GM23248 (cell line): ENCODE measurements at regions not wholly inside any gene's neighbourhood (a gene's known extent, or its start where the extent isn't known, plus 50 kb on each side); places are given as distances from the start of the nearest gene placed in this dataset.

Source experiments
- DNase-seq: peaks from one replicate; pipeline ENCODE4 v3.0.0-alpha.2; 2015
- H2AFZ ChIP-seq: fragments of 200-600 bp; sonication (generic); 2 replicates; pipeline ENCODE4 v1.6.1; 2016; ENCODE audit warnings: antibody characterized with exemption
- H3F3A ChIP-seq: fragments of 200-600 bp; sonication (generic); 2 replicates; pipeline ENCODE4 v1.6.1; 2016; ENCODE audit warnings: mild to moderate bottlenecking, antibody characterized with exemption, mixed run types; ENCODE audit not compliant: insufficient read depth
- H3K27ac ChIP-seq: fragments of 200-600 bp; sonication (generic); 2 replicates; pipeline ENCODE4 v1.5.1; 2016; ENCODE audit warnings: mild to moderate bottlenecking
- H3K27me3 ChIP-seq: fragments of 200-600 bp; sonication (generic); replicated peaks from 2 replicates; pipeline ENCODE4 v1.6.1; 2016; ENCODE audit warnings: mild to moderate bottlenecking; ENCODE audit not compliant: insufficient read depth
- H3K36me3 ChIP-seq: fragments of 200-600 bp; sonication (generic); 2 replicates; pipeline ENCODE4 v1.6.1; 2016; ENCODE audit warnings: low read depth, mild to moderate bottlenecking
- H3K4me1 ChIP-seq: fragments of 200-600 bp; sonication (generic); 2 replicates; pipeline ENCODE4 v1.6.1; 2016; ENCODE audit warnings: mild to moderate bottlenecking; ENCODE audit not compliant: insufficient read depth
- H3K4me2 ChIP-seq: fragments of 200-600 bp; sonication (generic); one replicate; pipeline ENCODE4 v1.6.1; 2016; ENCODE audit warnings: mild to moderate bottlenecking; ENCODE audit not compliant: unreplicated experiment
- H3K4me3 ChIP-seq: fragments of 200-600 bp; sonication (generic); 2 replicates; pipeline ENCODE4 v1.5.1; 2016; ENCODE audit warnings: mild to moderate bottlenecking
- H3K79me2 ChIP-seq: fragments of 200-600 bp; sonication (generic); 2 replicates; pipeline ENCODE4 v1.6.1; 2016; ENCODE audit warnings: mild to moderate bottlenecking; ENCODE audit not compliant: insufficient read depth
- H3K9ac ChIP-seq: fragments of 200-600 bp; sonication (generic); 2 replicates; pipeline ENCODE4 v1.6.1; 2016; ENCODE audit warnings: mild to moderate bottlenecking
- H3K9me2 ChIP-seq: fragments of 200-600 bp; sonication (generic); 2 replicates; pipeline ENCODE4 v1.6.1; 2016; ENCODE audit warnings: mixed run types, mild to moderate bottlenecking, moderate library complexity; ENCODE audit not compliant: insufficient read depth
- H3K9me3 ChIP-seq: fragments of 200-600 bp; sonication (generic); one replicate; pipeline ENCODE4 v1.6.1; 2017; ENCODE audit warnings: low read depth
- H4K20me1 ChIP-seq: fragments of 200-600 bp; sonication (generic); 2 replicates; pipeline ENCODE4 v1.6.0; 2016; ENCODE audit not compliant: insufficient read depth
- EZH2 ChIP-seq: fragments of 200-600 bp; sonication (generic); IDR thresholded peaks from 2 replicates; pipeline ENCODE4 v1.6.1; 2018; ENCODE audit warnings: antibody characterized with exemption, mild to moderate bottlenecking; ENCODE audit not compliant: insufficient read depth, poor library complexity, severe bottlenecking
- EZH2phosphoT487 ChIP-seq: fragments of 200-600 bp; sonication (generic); IDR thresholded peaks from 2 replicates; pipeline ENCODE4 v1.6.1; 2018; ENCODE audit warnings: antibody characterized with exemption, moderate library complexity, mild to moderate bottlenecking, low read depth; ENCODE audit not compliant: insufficient read depth
- WGBS, 2 experiments: methylation state at CpG; one replicate each; pipeline ENCODE4 v1.1.6; 2015 to 2017; ENCODE audit warnings: low lambda C conversion rate in 2 of 2, low coverage in 1 of 2; ENCODE audit errors: missing lambda C conversion rate in 2 of 2; 5-methylcytosine and 5-hydroxymethylcytosine counted together
- in situ Hi-C: fragments of 300-500 bp; cut with MboI; formaldehyde crosslinking; loops from 2 replicates; pipeline ENCODE4 v1.15.0; 2020

DNA sequence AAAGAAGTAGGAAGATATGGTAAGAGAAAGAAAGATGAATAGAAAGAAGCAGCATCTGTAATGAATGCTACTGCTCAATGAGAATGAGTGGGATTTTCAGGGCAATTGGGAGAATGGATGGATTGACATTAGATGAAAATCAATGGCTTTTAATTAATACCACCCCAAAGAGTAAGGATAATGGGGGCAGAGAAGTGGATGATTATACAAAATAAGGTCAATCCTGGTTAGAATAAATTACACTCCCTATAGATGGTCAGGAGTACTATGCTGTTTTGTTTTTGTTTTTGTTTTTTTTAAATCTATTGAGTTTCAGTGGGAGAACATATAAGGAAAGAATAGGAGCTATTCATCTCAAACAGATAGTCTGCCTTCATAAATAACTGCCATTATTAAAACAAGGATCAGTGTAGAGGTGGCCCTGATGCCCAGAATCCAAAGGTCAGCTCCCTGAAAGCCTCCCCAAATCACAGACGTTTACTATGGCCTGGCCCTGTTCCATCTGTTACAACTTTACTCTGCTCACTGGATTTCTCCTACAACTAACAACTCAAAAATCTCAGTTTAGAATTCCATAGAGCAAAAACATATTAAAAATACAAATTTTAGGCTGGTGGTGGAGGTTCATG lies 535.4 kb upstream of the NRSN1 start:
- no peak for TF ChIP-seq EZH2phosphoT487
- TF ChIP-seq EZH2, result no peak
- H3K27me3 ChIP-seq, result no peaks in the 10 kb centered on the region
- H3K9me2 ChIP-seq, result no peaks in the 10 kb centered on the region
- H3K9ac ChIP-seq, result no peak overlapping the region
- no peaks in the 10 kb centered on the region for H3K79me2 ChIP-seq
- H2AFZ ChIP-seq, result no peak overlapping the region
- no peak overlapping the region for H3K27ac ChIP-seq
- H3F3A ChIP-seq, result no peaks in the 10 kb centered on the region
- H3K4me2 ChIP-seq, result no peak overlapping the region
- no peaks in the 10 kb centered on the region for H3K36me3 ChIP-seq
- no peak for DNase-seq
- H3K4me1 ChIP-seq, result no peaks in the 10 kb centered on the region
- no peaks in the 10 kb centered on the region for H4K20me1 ChIP-seq
- no peaks in the 10 kb centered on the region for H3K9me3 ChIP-seq
- H3K4me3 ChIP-seq, result no peak overlapping the region
- in situ Hi-C loops, result no loop called here
- 0 to 4% methylated on average over 1 of the region's 1 CpG for WGBS, 2 experiments

DNA sequence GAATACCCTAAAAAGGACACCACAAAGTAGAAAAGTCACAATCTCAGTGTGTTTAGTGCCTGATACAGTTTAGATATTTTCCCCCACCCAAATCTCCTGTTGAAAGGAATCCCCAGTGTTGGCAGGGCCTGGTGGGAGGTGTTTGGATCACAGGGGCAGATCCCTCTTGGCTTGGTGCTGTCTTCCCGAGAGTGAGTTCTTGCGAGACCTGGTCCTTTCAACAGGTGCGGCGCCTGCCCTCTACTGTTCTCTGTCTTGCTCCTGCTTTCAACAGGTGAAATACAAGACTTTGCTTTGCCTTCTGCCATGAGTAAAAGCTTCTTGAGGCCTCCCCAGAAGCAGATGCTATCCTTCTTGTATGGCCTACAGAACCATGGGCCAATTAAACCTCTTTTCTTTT lies 534.3 kb upstream of the NRSN1 start:
- Histone ChIP-seq H3K79me2 (no peaks in the 10 kb centered on the region), H3K4me1 (no peaks in the 10 kb centered on the region), H3K9me2 (no peaks in the 10 kb centered on the region), H4K20me1 (no peaks in the 10 kb centered on the region), H3F3A (no peaks in the 10 kb centered on the region), H3K9ac (no peak overlapping the region), H3K36me3 (no peaks in the 10 kb centered on the region), H3K4me3 (no peak overlapping the region), H3K27ac (no peak overlapping the region), H3K27me3 (no peaks in the 10 kb centered on the region), H3K9me3 (no peaks in the 10 kb centered on the region), H2AFZ (no peak overlapping the region), H3K4me2 (no peak overlapping the region)
- in situ Hi-C loops, result no loop called here
- no peak for DNase-seq
- TF ChIP-seq EZH2phosphoT487 (no peak), EZH2 (no peak)
- 79 to 85% methylated on average over 4 of the region's 4 CpGs for WGBS, 2 experiments

DNA sequence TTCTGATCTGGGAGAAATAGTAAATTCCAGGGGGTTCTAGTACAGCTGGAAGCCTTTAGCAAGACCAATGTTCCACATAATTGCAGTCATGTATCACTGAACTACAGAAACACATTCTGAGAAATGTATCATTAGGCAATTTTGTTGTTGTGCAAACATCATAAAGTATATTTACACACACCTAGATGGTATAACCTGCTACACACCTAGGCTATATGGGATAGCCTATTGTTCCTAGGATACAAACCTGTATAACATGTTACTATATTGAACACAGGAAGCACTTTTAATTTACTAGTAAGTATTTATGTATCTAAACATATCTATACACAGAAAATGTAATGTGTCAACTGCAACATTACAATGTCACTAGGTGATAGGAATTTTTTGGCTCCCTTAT lies 525.9 kb upstream of the NRSN1 start:
- no peaks in the 10 kb centered on the region for H3K9me3 ChIP-seq
- no peaks in the 10 kb centered on the region for H4K20me1 ChIP-seq
- no peaks in the 10 kb centered on the region for H3K4me1 ChIP-seq
- H3K4me3 ChIP-seq, result no peak overlapping the region
- H2AFZ ChIP-seq, result no peak overlapping the region
- no peaks in the 10 kb centered on the region for H3K79me2 ChIP-seq
- no peak overlapping the region for H3K27ac ChIP-seq
- H3K9ac ChIP-seq, result no peak overlapping the region
- H3K27me3 ChIP-seq, result no peaks in the 10 kb centered on the region
- in situ Hi-C loops, result no loop called here
- no peaks in the 10 kb centered on the region for H3K9me2 ChIP-seq
- no peak for DNase-seq
- no peak overlapping the region for H3K4me2 ChIP-seq
- no peaks in the 10 kb centered on the region for H3K36me3 ChIP-seq
- H3F3A ChIP-seq, result no peaks in the 10 kb centered on the region
- TF ChIP-seq EZH2phosphoT487, result no peak
- TF ChIP-seq EZH2, result no peak

DNA sequence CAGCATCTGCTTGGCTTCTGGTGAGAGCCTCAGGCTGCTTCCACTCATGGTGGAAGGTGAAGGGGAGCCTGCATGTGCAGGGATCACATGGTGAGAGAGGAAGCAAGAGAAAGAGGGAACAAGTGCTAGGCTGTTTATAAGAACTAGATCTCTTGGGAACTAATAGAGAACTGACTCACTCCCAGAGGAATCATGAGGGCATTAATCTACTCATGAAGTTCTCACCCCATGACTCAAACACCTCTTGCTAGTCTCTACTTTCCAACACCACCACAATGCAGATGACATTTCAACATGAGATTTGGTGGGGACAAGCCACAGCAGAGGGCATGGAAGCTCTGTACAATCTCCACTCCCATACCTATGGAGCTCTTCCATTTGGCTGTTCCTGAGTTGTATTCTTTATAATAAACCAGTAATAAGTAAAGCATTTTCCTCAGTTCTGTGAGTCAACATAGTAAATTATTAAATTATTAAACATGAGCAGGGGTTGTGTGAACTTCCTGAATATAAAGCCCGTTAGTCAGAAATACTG lies 524.1 kb upstream of the NRSN1 start:
- Histone ChIP-seq H3K9ac (no peak overlapping the region), H3K79me2 (no peaks in the 10 kb centered on the region), H3K36me3 (no peaks in the 10 kb centered on the region), H4K20me1 (no peaks in the 10 kb centered on the region), H3K27ac (no peak overlapping the region), H3K4me3 (no peak overlapping the region), H3F3A (no peaks in the 10 kb centered on the region), H3K9me3 (no peaks in the 10 kb centered on the region), H3K4me1 (no peaks in the 10 kb centered on the region), H3K27me3 (no peaks in the 10 kb centered on the region), H2AFZ (no peak overlapping the region), H3K9me2 (no peaks in the 10 kb centered on the region), H3K4me2 (no peak overlapping the region)
- no peak for TF ChIP-seq EZH2phosphoT487
- no peak for TF ChIP-seq EZH2
- peak; percentile 11 for DNase-seq
- in situ Hi-C loops, result no loop called here
- 25 to 46% methylated on average over 1 of the region's 1 CpG for WGBS, 2 experiments
